Ovary (tissue), 3 donors: ENCODE measurements at regions not wholly inside any gene's neighbourhood (a gene's known extent, or its start where the extent isn't known, plus 50 kb on each side); places are given as distances from the start of the nearest gene placed in this dataset.

Experiments
- CTCF ChIP-seq, 3 donors: fragments of 450-650 bp in 2 of 3; fragments of 200-600 bp in 1 of 3; IDR thresholded peaks; one replicate each; pipeline versions ENCODE4 v1.5.1 to v1.8.0; 2016 to 2022; ENCODE audit warnings: antibody characterized with exemption in 3 of 3, mild to moderate bottlenecking in 1 of 3
- EP300 ChIP-seq: sonication (generic); formaldehyde crosslinking; IDR thresholded peaks from one replicate; pipeline ENCODE4 v1.6.1; 2017; ENCODE audit warnings: antibody characterized with exemption
- donor health status: DM: no; HTN: no; CAD: no.

- TF ChIP-seq CTCF (IDR thresholded peaks at IDR 0.05) (peak; percentile 80 to 90 (median 88)), EP300 (peak; percentile 11)
Observed at GRCh38 chr18:22563164-22563583, 145.5 kb upstream of the CTAGE1 start.
